GM18511 (cell line): ENCODE measurements at regions not wholly inside any gene's neighbourhood (a gene's known extent, or its start where the extent isn't known, plus 50 kb on each side); places are given as distances from the start of the nearest gene placed in this dataset.
A peak's percentile ranks its signal among the peaks of the same experiment; 100 is the strongest.

Experiments
- ATAC-seq: cut with Tn5 transposase; IDR thresholded peaks from one replicate; pipeline ENCODE4 v1.9.1; 2021; ENCODE audit warnings: mild to moderate bottlenecking, moderate library complexity; ENCODE audit not compliant: unreplicated experiment

GRCh38 chr9:89982016-89982415 lies 377.2 kb downstream of the GADD45G start:
- no peak for ATAC-seq

- ATAC-seq, result no peak
Measured at GRCh38 chr9:89983411-89983810, 378.6 kb downstream of the GADD45G start.

- no peak for ATAC-seq
Measured at GRCh38 chr9:89984214-89984613, 379.4 kb downstream of the GADD45G start.

- ATAC-seq, result no peak
Measured at GRCh38 chr9:89985068-89985467, 380.3 kb downstream of the GADD45G start.

GRCh38 chr9:89986190-89986589 lies 381.4 kb downstream of the GADD45G start:
- ATAC-seq, result no peak

- ATAC-seq, result no peak
Measured at GRCh38 chr9:89988458-89988857, 383.6 kb downstream of the GADD45G start.

- ATAC-seq, result no peak
Measured at GRCh38 chr9:89991204-89991790, 386.5 kb downstream of the GADD45G start.

GRCh38 chr9:89992326-89993198 lies 387.8 kb downstream of the GADD45G start:
- ATAC-seq, result no peak

- ATAC-seq, result no peak
Measured at GRCh38 chr9:89993678-89994630, 389.1 kb downstream of the GADD45G start.

- ATAC-seq, result no peak
Measured at GRCh38 chr9:89994988-89995613, 390.3 kb downstream of the GADD45G start.

- no peak for ATAC-seq
Measured at GRCh38 chr9:89996116-89996515, 391.3 kb downstream of the GADD45G start.

- ATAC-seq, result no peak
Measured at GRCh38 chr9:89996773-89997172, 392.0 kb downstream of the GADD45G start.

- no peak for ATAC-seq
Measured at GRCh38 chr9:89998633-89999032, 393.8 kb downstream of the GADD45G start.

GRCh38 chr9:89999176-89999533 lies 394.3 kb downstream of the GADD45G start:
- peak; percentile 26 for ATAC-seq

GRCh38 chr9:89999534-90000370 lies 394.9 kb downstream of the GADD45G start:
- ATAC-seq, result peak; percentile 96

- no peak for ATAC-seq
Measured at GRCh38 chr9:90000925-90001324, 396.1 kb downstream of the GADD45G start.

- no peak for ATAC-seq
Measured at GRCh38 chr9:90001747-90002146, 396.9 kb downstream of the GADD45G start.

- no peak for ATAC-seq
Measured at GRCh38 chr9:90002397-90003271, 397.8 kb downstream of the GADD45G start.

- no peak for ATAC-seq
Measured at GRCh38 chr9:90005388-90005787, 400.6 kb downstream of the GADD45G start.
